ENCODE measurements at regions not wholly inside any gene's neighbourhood (a gene's known extent, or its start where the extent isn't known, plus 50 kb on each side); places are given as distances from the start of the nearest gene placed in this dataset.

DNA sequence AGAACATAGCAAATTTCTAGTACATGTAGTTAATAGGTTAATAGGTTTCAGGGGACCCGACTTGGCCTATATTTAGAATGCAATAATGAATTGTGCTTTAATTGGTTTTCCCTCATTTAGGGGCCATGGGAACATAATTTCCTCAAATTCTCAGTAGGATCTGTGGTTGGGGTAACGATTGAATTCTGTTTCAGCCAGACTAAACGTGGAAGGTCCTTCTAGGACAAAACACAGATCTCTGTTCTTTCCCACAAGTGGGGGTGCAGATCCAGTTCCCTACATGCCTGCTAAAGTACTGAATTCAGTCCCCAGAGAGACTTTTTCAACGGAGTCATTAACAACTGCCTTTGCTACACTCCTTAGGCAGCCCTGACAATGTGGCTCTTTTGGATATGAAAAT, 50.7 kb upstream of the AGBL1 start:
- no peak for DNase-seq (ENCODE audit: low read depth, low spot score)
